ENCODE measurements at regions not wholly inside any gene's neighbourhood (a gene's known extent, or its start where the extent isn't known, plus 50 kb on each side); places are given as distances from the start of the nearest gene placed in this dataset.

DNA sequence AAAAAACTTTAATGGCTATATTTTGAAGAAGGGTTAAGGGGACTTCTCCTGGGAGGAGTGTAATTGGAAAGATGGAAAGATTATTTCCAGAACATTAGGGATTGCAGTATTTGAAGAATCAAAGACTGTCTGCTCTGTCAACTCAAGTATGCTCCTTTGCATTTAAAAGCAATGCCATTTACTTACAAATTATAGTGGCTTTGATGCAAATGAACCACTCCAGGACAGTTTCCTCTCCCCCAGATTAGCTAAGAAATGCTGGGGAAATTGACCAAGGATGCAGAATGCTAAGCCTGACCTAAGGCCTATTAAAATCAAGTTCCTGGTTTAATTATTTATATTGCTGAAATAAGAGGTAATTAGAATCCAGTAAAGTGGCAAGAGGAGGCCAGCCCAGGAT is 110.5 kb upstream of the CAMK1G start:
- ATAC-seq = no peak
- H3K36me3 Mint-ChIP-seq (ENCODE audit: low read depth) = no peaks in the 10 kb centered on the region
- H3K4me3 Mint-ChIP-seq = no peak overlapping the region
- H3K4me1 Mint-ChIP-seq (ENCODE audit: low read depth) = no peaks in the 10 kb centered on the region
- H3K9me3 Mint-ChIP-seq = peaks cover 6% of the 10 kb centered on the region
- peaks cover 3% of the 10 kb centered on the region for H3K27me3 Mint-ChIP-seq
- CTCF ChIA-PET = no interaction called here
- TF ChIP-seq, protein P1, sequence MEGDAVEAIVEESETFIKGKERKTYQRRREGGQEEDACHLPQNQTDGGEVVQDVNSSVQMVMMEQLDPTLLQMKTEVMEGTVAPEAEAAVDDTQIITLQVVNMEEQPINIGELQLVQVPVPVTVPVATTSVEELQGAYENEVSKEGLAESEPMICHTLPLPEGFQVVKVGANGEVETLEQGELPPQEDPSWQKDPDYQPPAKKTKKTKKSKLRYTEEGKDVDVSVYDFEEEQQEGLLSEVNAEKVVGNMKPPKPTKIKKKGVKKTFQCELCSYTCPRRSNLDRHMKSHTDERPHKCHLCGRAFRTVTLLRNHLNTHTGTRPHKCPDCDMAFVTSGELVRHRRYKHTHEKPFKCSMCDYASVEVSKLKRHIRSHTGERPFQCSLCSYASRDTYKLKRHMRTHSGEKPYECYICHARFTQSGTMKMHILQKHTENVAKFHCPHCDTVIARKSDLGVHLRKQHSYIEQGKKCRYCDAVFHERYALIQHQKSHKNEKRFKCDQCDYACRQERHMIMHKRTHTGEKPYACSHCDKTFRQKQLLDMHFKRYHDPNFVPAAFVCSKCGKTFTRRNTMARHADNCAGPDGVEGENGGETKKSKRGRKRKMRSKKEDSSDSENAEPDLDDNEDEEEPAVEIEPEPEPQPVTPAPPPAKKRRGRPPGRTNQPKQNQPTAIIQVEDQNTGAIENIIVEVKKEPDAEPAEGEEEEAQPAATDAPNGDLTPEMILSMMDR (IDR thresholded peaks at IDR 0.05) = no peak
- H3K27ac Mint-ChIP-seq = no peak overlapping the region
- POLR2A ChIA-PET = no interaction called here
- DNase-seq = no peak
- intact Hi-C loops (cut with micrococcal nuclease) = no loop called here

DNA sequence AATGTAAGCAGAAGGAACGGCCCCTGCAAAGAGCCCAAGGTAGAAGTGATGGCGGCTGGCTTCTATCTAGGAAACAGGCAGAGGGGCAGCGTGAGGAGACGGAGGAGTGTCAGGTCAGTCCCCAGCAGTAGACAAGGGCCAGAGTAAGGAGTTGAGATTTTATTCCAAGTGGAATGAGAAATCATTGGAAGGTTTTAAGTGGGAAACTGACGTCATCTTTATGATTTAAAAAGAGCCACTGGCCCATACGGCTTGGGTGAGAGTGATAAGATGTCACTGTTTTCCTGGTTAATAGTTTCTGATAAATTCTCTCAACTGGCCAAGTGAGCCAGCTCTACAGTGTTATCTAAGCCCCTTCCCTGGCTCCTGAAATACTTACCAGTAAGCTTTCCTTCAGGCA is 103.2 kb upstream of the CAMK1G start:
- intact Hi-C loops (cut with micrococcal nuclease) = no loop called here
- ChIA-PET POLR2A (no interaction called here), CTCF (no interaction called here)
- TF ChIP-seq, protein P1 (IDR thresholded peaks at IDR 0.05) = no peak
- no peak for DNase-seq
- Mint-ChIP-seq H3K27me3 (peaks cover 3% of the 10 kb centered on the region), H3K9me3 (no peaks in the 10 kb centered on the region), H3K27ac (no peak overlapping the region), H3K4me3 (no peak overlapping the region), H3K36me3 (ENCODE audit: low read depth) (no peaks in the 10 kb centered on the region), H3K4me1 (ENCODE audit: low read depth) (peaks cover 5% of the 10 kb centered on the region)
- no peak for ATAC-seq

DNA sequence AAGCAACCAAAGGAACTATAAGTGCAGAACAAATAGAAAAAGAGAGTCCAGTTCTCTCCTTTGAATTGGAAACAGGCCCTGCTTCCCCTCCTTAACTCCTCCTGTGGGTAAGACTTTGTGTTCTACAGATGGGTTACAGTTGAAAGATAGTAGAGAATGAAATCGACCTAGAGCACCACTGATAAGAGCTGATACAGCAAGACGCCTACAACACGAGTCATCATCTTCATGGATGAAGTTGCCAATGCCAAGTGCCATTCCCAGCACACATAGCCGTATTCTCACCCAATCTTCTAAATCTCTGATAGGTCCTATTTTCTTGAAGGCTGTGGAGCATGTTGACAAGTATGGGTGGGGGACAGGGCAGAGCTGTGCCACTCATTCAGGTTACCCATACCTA is 99.8 kb upstream of the CAMK1G start:
- TF ChIP-seq, protein P1 (IDR thresholded peaks at IDR 0.05) = no peak
- H3K4me3 Mint-ChIP-seq = no peak overlapping the region
- H3K27ac Mint-ChIP-seq = no peak overlapping the region
- no peak for DNase-seq
- intact Hi-C loops (cut with micrococcal nuclease) = no loop called here
- no peaks in the 10 kb centered on the region for H3K27me3 Mint-ChIP-seq
- H3K9me3 Mint-ChIP-seq = no peaks in the 10 kb centered on the region
- no peak for ATAC-seq
- ChIA-PET POLR2A (interaction anchor here (1.2 kb wide), 1 partner anchor 10 kb away, joined by 3 read pairs; no protein-coding TSS in a partner anchor), CTCF (no interaction called here)
- H3K4me1 Mint-ChIP-seq (ENCODE audit: low read depth) = peaks cover 5% of the 10 kb centered on the region
- H3K36me3 Mint-ChIP-seq (ENCODE audit: low read depth) = no peaks in the 10 kb centered on the region

DNA sequence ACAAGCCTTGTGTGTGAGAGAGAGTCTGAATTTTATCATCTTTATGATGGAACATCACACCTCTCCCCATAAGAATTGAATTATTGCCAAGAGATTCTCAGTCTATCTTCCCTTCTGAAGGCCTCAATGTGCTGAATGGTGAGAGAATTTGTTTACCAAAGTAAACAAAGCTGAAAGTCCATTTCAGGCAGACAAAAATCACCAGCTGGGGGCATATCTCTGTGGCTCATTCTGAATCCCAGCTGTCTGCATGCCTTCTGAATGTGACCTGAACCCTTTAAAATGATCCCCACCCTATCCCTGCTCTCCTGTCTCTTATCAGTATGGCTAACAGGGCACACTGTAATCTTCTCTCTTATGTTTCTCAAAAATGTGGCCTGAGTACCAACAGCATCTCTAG is 99.1 kb upstream of the CAMK1G start:
- POLR2A ChIA-PET = interaction anchor here (0.5 kb wide), 1 partner anchor 496 kb away, joined by 3 read pairs; no protein-coding TSS in a partner anchor
- Mint-ChIP-seq H3K27me3 (no peaks in the 10 kb centered on the region), H3K4me1 (ENCODE audit: low read depth) (peaks cover 5% of the 10 kb centered on the region), H3K4me3 (no peak overlapping the region), H3K9me3 (no peaks in the 10 kb centered on the region), H3K27ac (no peak overlapping the region), H3K36me3 (ENCODE audit: low read depth) (no peaks in the 10 kb centered on the region)
- ATAC-seq = no peak
- TF ChIP-seq, protein P1 (IDR thresholded peaks at IDR 0.05) = no peak
- intact Hi-C loops (cut with micrococcal nuclease) = no loop called here
- no peak for DNase-seq
- CTCF ChIA-PET = no interaction called here

DNA sequence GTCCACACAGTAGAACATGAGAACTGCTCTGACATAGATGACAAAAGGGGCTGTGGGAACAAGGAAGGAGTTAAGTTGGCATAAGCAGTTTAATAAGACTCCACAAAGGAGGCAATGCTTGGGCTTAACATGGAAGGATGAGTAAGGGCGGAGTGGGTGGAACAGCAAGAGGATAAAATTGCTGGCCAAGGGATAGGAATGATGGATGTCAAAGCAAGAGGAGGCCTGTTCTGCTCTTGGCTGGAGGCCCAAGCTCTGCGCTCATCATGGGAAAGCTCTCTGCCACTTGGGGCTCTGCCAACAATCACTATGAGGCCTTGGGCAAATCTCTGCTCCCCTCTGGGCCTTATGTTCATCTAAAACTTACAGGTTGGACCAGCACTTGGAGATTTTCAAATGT is 98.3 kb upstream of the CAMK1G start:
- ATAC-seq (no peak), DNase-seq (no peak)
- POLR2A ChIA-PET = no interaction called here
- CTCF ChIA-PET = interaction anchor here (1.0 to 1.7 kb wide), 2 partner anchors 13 to 21 kb away, joined by 3 read pairs; no protein-coding TSS in a partner anchor
- Mint-ChIP-seq H3K27me3 (no peaks in the 10 kb centered on the region), H3K9me3 (no peaks in the 10 kb centered on the region), H3K4me3 (no peak overlapping the region), H3K36me3 (ENCODE audit: low read depth) (no peaks in the 10 kb centered on the region), H3K4me1 (ENCODE audit: low read depth) (peaks cover 5% of the 10 kb centered on the region), H3K27ac (no peak overlapping the region)
- TF ChIP-seq, protein P1 (IDR thresholded peaks at IDR 0.05) = no peak
- intact Hi-C loops (cut with micrococcal nuclease) = no loop called here
